ENCODE measurements at regions not wholly inside any gene's neighbourhood (a gene's known extent, or its start where the extent isn't known, plus 50 kb on each side); places are given as distances from the start of the nearest gene placed in this dataset.
"Not testable (repeated sequence)": the region's sequence is repeated elsewhere in the genome, so short reads cannot be mapped to it uniquely, and the experiment has no call there.

GRCh38 chr3:159861369-159861987, 127.2 kb upstream of the IL12A start:
- DNase-seq (ENCODE audit: low spot score): no peak

GRCh38 chr3:159865041-159865579, 123.5 kb upstream of the IL12A start:
- no peak for DNase-seq (ENCODE audit: low spot score)

- no peak for DNase-seq (ENCODE audit: low spot score)
These were observed 122.4 kb upstream of the IL12A start for GRCh38 chr3:159866201-159866746.

GRCh38 chr3:159867372-159867771, 121.3 kb upstream of the IL12A start:
- DNase-seq (ENCODE audit: low spot score): no peak

GRCh38 chr3:159870723-159871122, 117.9 kb upstream of the IL12A start:
- no peak for DNase-seq (ENCODE audit: low spot score)

GRCh38 chr3:159872374-159873109, 116.1 kb upstream of the IL12A start:
- DNase-seq (ENCODE audit: low spot score): no peak

- no peak for DNase-seq (ENCODE audit: low spot score)
These were observed 113.5 kb upstream of the IL12A start for GRCh38 chr3:159875116-159875515.

- DNase-seq (ENCODE audit: low spot score): no peak
These were observed 110.7 kb upstream of the IL12A start for GRCh38 chr3:159877924-159878323.

GRCh38 chr3:159879146-159879545, 109.5 kb upstream of the IL12A start:
- no peak for DNase-seq (ENCODE audit: low spot score)

- DNase-seq (ENCODE audit: low spot score): no peak
These were observed 109.0 kb upstream of the IL12A start for GRCh38 chr3:159879598-159879997.

GRCh38 chr3:159881208-159881607, 107.4 kb upstream of the IL12A start:
- DNase-seq (ENCODE audit: low spot score): no peak

GRCh38 chr3:159881828-159882309, 106.8 kb upstream of the IL12A start:
- no peak for DNase-seq (ENCODE audit: low spot score)

- no peak for DNase-seq (ENCODE audit: low spot score)
These were observed 106.3 kb upstream of the IL12A start for GRCh38 chr3:159882367-159882766.

- DNase-seq (ENCODE audit: low spot score): no peak
These were observed 105.5 kb upstream of the IL12A start for GRCh38 chr3:159882790-159883779.

- no peak for DNase-seq (ENCODE audit: low spot score)
These were observed 103.8 kb upstream of the IL12A start for GRCh38 chr3:159884661-159885402.

GRCh38 chr3:159886050-159886449, 102.6 kb upstream of the IL12A start:
- no peak for DNase-seq (ENCODE audit: low spot score)

GRCh38 chr3:159886530-159886929, 102.1 kb upstream of the IL12A start:
- not testable (repeated sequence) for DNase-seq (ENCODE audit: low spot score)

GRCh38 chr3:159887168-159887567, 101.5 kb upstream of the IL12A start:
- no peak for DNase-seq (ENCODE audit: low spot score)

- no peak for DNase-seq (ENCODE audit: low spot score)
These were observed 100.7 kb upstream of the IL12A start for GRCh38 chr3:159887911-159888310.

GRCh38 chr3:159892171-159892795, 96.4 kb upstream of the IL12A start:
- no peak for DNase-seq (ENCODE audit: low spot score)

All from mucosa of gallbladder (tissue), 1 donor.